OCI-LY7 (cell line): ENCODE measurements at regions not wholly inside any gene's neighbourhood (a gene's known extent, or its start where the extent isn't known, plus 50 kb on each side); places are given as distances from the start of the nearest gene placed in this dataset.

Source experiments
- BruUV-seq: library from RNA; stranded (reverse); fragments of 400-500 nt; replicated peaks from 2 replicates; lab custom pipeline; 2021; lab: Mats Ljungman, UMichigan
- CTCF ChIA-PET: fragments of 300-600 bp; sonication (Branson Sonifier 250); formaldehyde crosslinking; loops from one replicate; lab custom pipeline; 2022; ENCODE audit warnings: antibody characterized with exemption; ENCODE audit not compliant: unreplicated experiment; lab: Charles Lee
- POLR2A ChIA-PET: fragments of 300-600 bp; sonication (Branson Sonifier 250); formaldehyde crosslinking; loops from one replicate; lab custom pipeline; 2022; ENCODE audit warnings: antibody characterized with exemption; lab: Charles Lee
- DNase-seq: peaks from one replicate; pipeline ENCODE4 v3.0.0-alpha.2; 2015; ENCODE audit warnings: low spot score
- H2AFZ ChIP-seq: fragments of 200-600 bp; sonication (generic), shearing (Covaris generic); 2 replicates; pipeline ENCODE4 v1.6.1; 2014; ENCODE audit warnings: mild to moderate bottlenecking, antibody characterized with exemption, low read length, moderate library complexity
- H3K27ac ChIP-seq: fragments of 200-600 bp; sonication (generic); 2 replicates; pipeline ENCODE4 v1.5.1; 2014; ENCODE audit warnings: mixed run types, low read depth, mild to moderate bottlenecking, moderate library complexity, low read length, inconsistent platforms; ENCODE audit not compliant: poor library complexity, severe bottlenecking
- H3K36me3 ChIP-seq: fragments of 200-600 bp; sonication (generic); 2 replicates; pipeline ENCODE4 v1.6.1; 2014; ENCODE audit warnings: mild to moderate bottlenecking, antibody characterized with exemption, low read length, moderate library complexity, mixed read lengths; ENCODE audit not compliant: insufficient read depth
- H3K4me1 ChIP-seq: fragments of 200-600 bp; sonication (generic); 2 replicates; pipeline ENCODE4 v1.5.1; 2014; ENCODE audit warnings: mild to moderate bottlenecking, low read length; ENCODE audit not compliant: insufficient read depth, poor library complexity, severe bottlenecking
- H3K4me2 ChIP-seq: fragments of 200-600 bp; sonication (generic); 2 replicates; pipeline ENCODE4 v1.6.1; 2014; ENCODE audit warnings: mild to moderate bottlenecking, low read length
- H3K4me3 ChIP-seq: fragments of 200-600 bp; sonication (generic); 2 replicates; pipeline ENCODE4 v1.5.1; 2014; ENCODE audit warnings: mild to moderate bottlenecking, low read depth, low read length; ENCODE audit not compliant: poor library complexity, severe bottlenecking
- H3K79me2 ChIP-seq: fragments of 200-600 bp; sonication (generic); 2 replicates; pipeline ENCODE4 v1.6.1; 2016; ENCODE audit warnings: low read depth, mild to moderate bottlenecking, low read length, moderate library complexity, mixed read lengths; ENCODE audit not compliant: insufficient read depth
- H3K9me2 ChIP-seq: fragments of 200-600 bp; sonication (generic); 2 replicates; pipeline ENCODE4 v1.6.1; 2016; ENCODE audit warnings: mild to moderate bottlenecking, low read length, mixed read lengths; ENCODE audit not compliant: insufficient read depth
- H3K9me3 ChIP-seq: fragments of 200-600 bp; sonication (generic); 2 replicates; pipeline ENCODE4 v1.6.1; 2014; ENCODE audit warnings: mild to moderate bottlenecking, mixed run types, low read length, mixed read lengths
- H4K20me1 ChIP-seq: fragments of 200-600 bp; sonication (generic); 2 replicates; pipeline ENCODE4 v1.6.1; 2014; ENCODE audit warnings: mild to moderate bottlenecking, antibody characterized with exemption, low read length, moderate library complexity, mixed read lengths; ENCODE audit not compliant: insufficient read depth
- CTCF ChIP-seq: fragments of 200-600 bp; sonication (generic); conservative IDR thresholded peaks from 2 replicates; pipeline ENCODE4 v1.5.1; 2014; ENCODE audit warnings: mild to moderate bottlenecking, antibody characterized with exemption, low read length, moderate library complexity, mixed read lengths
- EZH2phosphoT487 ChIP-seq: fragments of 200-600 bp; sonication (generic); IDR thresholded peaks from 2 replicates; pipeline ENCODE4 v1.6.1; 2018; ENCODE audit warnings: low read depth, borderline replicate concordance, mild to moderate bottlenecking, mixed run types, antibody characterized with exemption, low read length, moderate library complexity, mixed read lengths
- intact Hi-C: fragments of 100-400 bp; cut with micrococcal nuclease; formaldehyde crosslinking; loops from one replicate; pipeline ENCODE4 v1.10.0; 2022; ENCODE audit not compliant: unreplicated experiment

DNA sequence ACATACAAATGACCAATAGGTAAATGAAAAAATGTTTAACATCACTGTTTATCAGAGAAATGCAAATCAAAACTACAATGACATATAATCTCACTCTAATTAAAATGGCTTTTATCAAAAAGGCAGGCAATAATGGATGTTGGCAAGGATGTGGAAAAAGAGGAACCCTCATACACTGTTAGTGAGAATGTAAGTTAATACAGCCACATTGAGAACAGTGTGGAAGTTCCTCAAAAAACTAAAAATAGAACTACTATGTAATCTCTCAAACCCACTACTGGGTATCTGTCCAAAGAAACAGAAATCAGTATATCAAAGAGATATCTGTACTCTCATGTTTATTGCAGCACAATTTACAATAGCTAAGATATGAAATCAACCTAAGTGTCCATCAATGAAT lies 165.9 kb upstream of the HHIP start:
- no peaks in the 10 kb centered on the region for H3K79me2 ChIP-seq
- H3K36me3 ChIP-seq, result no peaks in the 10 kb centered on the region
- no peak overlapping the region for H3K4me2 ChIP-seq
- no peaks in the 10 kb centered on the region for H3K9me2 ChIP-seq
- no TSS peak for BruUV-seq
- H2AFZ ChIP-seq, result no peak overlapping the region
- CTCF ChIA-PET, result no interaction called here
- no peak overlapping the region for H3K27ac ChIP-seq
- H3K4me1 ChIP-seq, result no peaks in the 10 kb centered on the region
- no peaks in the 10 kb centered on the region for H3K9me3 ChIP-seq
- intact Hi-C loops, result no loop called here
- no peak for TF ChIP-seq EZH2phosphoT487
- no peak for TF ChIP-seq CTCF
- no peak for DNase-seq
- H4K20me1 ChIP-seq, result no peaks in the 10 kb centered on the region
- POLR2A ChIA-PET, result no interaction called here
- no peak overlapping the region for H3K4me3 ChIP-seq

DNA sequence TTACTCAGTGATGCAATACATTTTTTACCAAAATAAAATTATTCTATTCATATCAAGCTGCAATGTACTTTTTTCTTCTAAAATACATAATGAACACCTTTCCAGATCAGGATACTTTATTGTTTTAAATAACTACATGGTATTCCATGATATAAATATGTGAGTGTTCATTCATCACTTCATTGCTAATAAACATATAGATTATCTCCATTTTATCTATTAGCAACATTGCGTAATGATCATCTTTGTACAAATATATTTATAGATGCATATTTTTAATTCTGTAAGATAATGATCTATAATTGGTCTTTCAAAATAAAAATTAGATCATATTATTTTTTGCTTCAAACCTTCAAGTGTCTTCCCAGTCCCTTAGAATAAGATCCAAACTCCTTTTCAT lies 156.1 kb upstream of the HHIP start:
- H4K20me1 ChIP-seq, result no peaks in the 10 kb centered on the region
- no peak overlapping the region for H2AFZ ChIP-seq
- no peak for DNase-seq
- intact Hi-C loops, result no loop called here
- ChIA-PET CTCF (no interaction called here), POLR2A (no interaction called here)
- H3K4me2 ChIP-seq, result no peak overlapping the region
- H3K9me3 ChIP-seq, result no peaks in the 10 kb centered on the region
- no peaks in the 10 kb centered on the region for H3K79me2 ChIP-seq
- no peak overlapping the region for H3K27ac ChIP-seq
- no peaks in the 10 kb centered on the region for H3K4me1 ChIP-seq
- H3K36me3 ChIP-seq, result no peaks in the 10 kb centered on the region
- no peak overlapping the region for H3K4me3 ChIP-seq
- TF ChIP-seq CTCF, result no peak
- no peak for TF ChIP-seq EZH2phosphoT487
- no peaks in the 10 kb centered on the region for H3K9me2 ChIP-seq
- BruUV-seq, result no TSS peak

GRCh38 chr4:144494280-144494679 lies 151.7 kb upstream of the HHIP start:
- BruUV-seq, result no TSS peak
- no peak for DNase-seq

More at GRCh38 chr4:144494280-144494679, 151.7 kb upstream of the HHIP start:
- Histone ChIP-seq H3K79me2 (no peaks in the 10 kb centered on the region), H3K4me2 (no peak overlapping the region), H4K20me1 (no peaks in the 10 kb centered on the region), H3K4me3 (no peak overlapping the region), H3K9me3 (no peaks in the 10 kb centered on the region), H3K4me1 (no peaks in the 10 kb centered on the region), H3K9me2 (no peaks in the 10 kb centered on the region), H3K27ac (no peak overlapping the region), H2AFZ (no peak overlapping the region), H3K36me3 (no peaks in the 10 kb centered on the region)
- CTCF ChIA-PET, result no interaction called here
- no peak for TF ChIP-seq EZH2phosphoT487
- POLR2A ChIA-PET, result interaction anchor here (1.0 kb wide), 1 partner anchor 8 kb away, joined by 3 read pairs; no protein-coding TSS in a partner anchor
- intact Hi-C loops, result no loop called here
